Fibroblast of skin of right biceps (primary cell): ENCODE measurements at regions not wholly inside any gene's neighbourhood (a gene's known extent, or its start where the extent isn't known, plus 50 kb on each side); places are given as distances from the start of the nearest gene placed in this dataset.
A peak's percentile ranks its signal among the peaks of the same experiment; 100 is the strongest.

Experiments used
- DNase-seq: peaks from one replicate; pipeline ENCODE4 v3.0.0-alpha.2; 2013

GRCh38 chr7:1361016-1361755 is 98.1 kb downstream of the MICALL2 start:
- DNase-seq: no peak

GRCh38 chr7:1361756-1362125 is 97.5 kb downstream of the MICALL2 start:
- no peak for DNase-seq

- no peak for DNase-seq
Measured at GRCh38 chr7:1362301-1362700, 97.0 kb downstream of the MICALL2 start.

DNA sequence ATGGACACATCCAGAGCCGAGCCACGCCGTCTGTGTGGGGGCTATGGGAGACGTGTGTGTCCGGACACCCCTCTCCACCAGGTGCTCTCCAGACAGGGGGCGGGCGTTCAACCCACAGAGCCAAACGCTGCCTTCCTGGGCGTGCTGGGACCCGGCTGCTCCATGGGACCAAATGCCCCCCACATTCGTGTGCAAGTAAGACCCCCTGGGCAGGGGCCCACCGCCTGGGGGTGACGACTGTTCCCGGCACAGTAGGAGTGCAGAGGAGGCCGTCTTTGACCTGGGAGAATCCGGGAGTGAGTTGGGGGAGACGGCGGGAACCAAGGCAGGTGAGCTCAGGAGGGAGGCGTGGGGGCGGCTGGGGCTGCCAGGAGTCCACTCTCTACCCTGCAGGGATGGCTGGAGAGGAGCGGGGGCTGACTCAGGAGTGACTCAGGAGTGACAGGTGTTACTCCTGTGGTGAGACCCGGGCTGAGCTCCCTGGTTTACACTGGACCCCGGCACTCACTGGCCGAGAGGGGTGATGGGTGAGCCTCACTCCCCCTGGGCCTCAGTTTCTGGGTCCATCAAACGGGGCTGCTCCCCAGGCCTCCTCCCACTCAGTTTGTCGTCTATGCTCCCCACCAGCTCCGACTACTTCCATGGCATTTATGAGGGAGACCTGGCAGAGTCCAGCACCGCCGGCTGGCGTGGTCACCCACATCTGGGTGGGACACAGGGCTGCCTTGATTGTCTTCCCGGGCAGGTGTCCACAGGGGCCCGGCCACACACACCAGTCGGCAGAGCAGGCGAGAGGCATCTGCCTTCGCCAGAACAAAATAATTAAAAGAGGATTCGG is 95.0 kb downstream of the MICALL2 start:
- DNase-seq: no peak

DNA sequence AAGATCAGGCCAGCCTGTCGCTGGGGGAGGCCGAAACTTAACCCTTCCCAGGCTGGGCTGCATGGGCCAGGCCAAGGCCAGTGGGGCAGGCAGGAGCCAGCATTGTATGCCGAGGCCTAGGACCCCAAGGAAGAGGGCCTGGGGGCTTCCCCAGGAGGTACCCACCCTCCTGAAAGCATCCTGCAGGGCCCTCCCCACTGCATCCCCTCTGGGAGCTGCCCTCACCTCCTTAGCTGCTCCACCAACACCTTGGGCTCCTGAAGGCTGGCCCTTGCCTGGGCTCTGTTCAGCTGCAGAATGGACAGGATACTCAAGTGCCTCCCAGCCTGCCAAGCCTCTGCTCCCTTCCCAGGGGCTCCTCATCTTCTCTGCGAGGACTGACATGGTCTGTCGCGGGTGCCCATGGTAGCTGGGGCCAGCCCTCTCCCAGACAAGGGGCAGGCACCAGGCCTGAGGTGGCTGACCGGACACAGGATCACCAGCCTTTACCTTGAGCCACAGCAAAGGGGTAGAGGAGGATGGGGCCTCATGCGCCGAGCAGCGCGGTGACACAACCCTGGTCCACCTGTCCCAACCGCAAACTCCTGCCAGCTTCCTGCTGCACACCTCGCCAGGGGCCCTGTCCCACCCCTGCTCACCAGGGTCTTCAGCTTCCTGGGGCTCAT is 94.2 kb downstream of the MICALL2 start:
- no peak for DNase-seq

- no peak for DNase-seq
Measured at GRCh38 chr7:1365846-1366245, 93.4 kb downstream of the MICALL2 start.

GRCh38 chr7:1366801-1367405 is 92.4 kb downstream of the MICALL2 start:
- DNase-seq: no peak

GRCh38 chr7:1367501-1368183 is 91.6 kb downstream of the MICALL2 start:
- DNase-seq: no peak

- DNase-seq: no peak
Measured at GRCh38 chr7:1368184-1368681, 91.0 kb downstream of the MICALL2 start.

- DNase-seq: peak; percentile 11
Measured at GRCh38 chr7:1368682-1369571, 90.3 kb downstream of the MICALL2 start.

DNA sequence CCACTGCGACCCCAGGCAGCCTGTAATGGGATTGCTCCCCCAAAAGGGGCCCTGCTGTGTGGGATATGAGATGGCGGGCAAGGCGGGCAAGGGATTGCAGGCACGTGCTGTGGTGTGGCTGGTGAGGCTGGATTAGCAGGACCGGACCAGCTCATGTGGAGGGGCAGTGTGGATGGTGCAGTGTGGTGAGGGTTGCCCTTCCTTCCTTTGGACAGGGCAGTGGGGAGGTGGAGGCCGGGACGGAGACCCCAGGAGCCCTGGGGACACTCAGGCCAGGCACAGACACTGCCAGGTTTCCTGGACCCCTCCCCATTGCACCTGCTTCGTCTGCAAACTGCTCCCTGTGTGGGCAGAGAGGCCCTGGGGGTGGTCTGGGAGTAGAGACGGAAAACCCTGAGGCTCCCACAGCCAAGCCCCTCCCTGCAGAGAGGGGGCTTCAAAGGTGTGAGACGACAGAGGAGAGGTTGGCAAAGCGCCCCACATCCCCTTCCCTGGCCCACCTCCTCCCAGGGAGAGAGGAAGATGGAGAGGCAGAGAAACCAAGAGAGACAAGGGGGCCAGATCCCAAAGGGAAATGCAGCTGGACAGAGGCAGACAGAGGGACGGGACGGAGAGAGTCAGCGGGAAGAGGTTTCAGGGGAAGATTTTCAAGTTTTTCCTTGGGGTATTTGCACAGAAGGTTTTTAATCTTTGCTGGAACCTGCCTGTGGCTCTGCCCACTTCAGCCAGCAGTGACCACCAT is 89.2 kb downstream of the MICALL2 start:
- DNase-seq: no peak

DNA sequence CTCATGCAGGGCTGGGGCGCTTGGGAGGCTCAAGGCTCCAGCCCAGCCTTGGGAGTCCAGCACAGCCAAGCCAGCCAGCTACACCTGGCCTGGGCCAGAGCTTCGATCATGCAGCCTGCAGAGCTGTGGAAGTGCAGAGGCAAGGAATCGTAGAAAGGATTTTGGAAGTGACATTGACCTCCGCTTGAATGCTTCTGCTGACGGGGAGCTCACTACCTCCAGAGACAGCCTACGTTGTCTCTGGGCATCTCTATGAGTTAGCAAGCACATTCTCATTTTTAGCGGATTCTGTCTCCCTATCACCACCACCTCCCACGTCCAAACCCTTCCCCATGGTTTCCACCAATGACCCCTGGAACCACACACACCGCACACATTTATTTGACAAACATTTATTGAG is 88.5 kb downstream of the MICALL2 start:
- DNase-seq: no peak

DNA sequence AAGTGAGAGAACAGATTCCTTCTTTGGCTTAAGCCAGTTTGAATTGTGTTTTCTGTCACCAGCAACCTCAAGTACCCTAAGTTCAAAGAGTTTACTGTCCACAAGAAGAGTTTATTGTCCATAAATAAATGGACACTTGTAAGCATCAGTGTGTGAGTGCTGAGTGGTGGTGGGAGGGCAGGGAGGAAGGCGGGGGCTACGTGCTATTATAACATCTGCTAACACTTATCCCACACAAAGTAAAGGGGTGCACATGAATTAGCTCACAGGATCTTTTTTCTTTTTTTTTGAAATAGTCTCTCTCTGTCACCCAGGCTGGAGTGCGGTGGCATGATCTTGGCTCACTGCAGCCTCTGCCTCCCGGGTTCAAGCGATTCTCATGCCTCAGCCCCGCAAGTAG is 87.2 kb downstream of the MICALL2 start:
- DNase-seq: no peak

DNA sequence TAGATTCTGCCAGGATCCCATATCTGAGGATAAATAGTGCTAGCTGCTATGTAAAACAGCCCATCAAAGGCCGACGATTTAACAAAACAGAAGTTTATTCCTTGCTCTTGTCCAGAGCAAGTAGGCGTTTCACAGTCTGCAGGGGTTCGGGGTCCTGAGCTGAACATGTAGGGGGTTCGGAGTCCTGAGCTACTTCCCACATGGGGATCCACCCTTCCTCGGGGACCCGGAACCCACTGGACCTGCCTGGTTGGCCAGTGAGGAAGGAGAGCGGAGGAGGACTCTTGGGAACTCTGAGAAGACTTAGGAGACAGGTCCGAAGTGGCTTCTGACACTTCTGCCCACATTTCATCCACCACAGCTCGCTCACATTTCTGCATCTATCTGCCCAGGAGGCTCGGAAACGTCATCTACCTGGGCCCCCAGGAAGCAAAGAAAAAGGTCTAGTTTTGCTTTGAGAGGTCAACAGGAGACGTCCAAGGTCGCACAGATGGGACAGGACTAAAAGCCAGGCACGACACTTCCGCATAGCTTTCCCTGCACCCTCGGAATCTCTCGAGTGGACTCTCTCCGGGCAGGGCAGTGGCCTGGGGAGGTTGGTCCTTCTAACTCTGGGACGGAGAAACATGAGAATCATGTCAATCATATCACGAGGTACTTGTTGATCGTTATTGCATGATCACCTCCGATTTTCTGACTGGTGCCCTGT is 86.4 kb downstream of the MICALL2 start:
- DNase-seq: no peak

DNA sequence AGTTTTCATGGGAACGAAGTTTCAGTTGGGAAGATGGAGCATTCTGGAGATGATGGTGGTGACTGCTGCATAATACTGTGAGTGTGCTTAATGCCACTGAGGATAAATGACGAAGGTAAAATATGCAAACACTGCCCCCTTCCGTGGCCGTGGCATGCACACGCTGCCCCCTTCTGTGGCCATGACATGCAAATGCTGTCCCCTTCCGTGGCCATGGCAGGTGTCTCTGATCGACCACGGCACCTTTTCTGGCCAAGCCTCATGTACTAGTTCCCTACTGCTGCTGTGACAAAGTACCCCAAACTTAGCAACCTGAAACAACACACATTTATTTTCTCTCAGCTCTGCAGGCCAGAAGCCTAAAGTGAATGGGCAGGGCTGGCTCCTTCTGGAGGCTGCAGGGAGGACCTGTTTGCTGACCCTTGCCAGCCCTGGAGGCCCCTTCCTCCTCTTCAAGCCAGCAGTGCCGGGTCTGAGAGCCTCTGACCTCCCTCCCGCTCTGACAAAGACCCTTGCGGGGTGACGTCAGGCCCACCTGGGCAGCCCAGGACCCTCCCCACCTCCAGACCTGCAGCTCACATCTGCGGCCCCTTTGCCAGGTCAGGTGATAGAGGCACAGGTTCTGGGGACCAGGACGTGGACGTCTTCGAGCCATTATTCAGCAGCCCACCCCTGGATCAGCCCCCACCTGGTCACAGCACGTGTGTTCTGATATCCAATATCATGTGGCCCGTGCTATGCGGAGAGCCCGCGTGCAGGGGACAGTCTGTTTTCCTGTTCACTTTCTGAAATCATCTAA is 82.0 kb downstream of the MICALL2 start:
- no peak for DNase-seq

DNA sequence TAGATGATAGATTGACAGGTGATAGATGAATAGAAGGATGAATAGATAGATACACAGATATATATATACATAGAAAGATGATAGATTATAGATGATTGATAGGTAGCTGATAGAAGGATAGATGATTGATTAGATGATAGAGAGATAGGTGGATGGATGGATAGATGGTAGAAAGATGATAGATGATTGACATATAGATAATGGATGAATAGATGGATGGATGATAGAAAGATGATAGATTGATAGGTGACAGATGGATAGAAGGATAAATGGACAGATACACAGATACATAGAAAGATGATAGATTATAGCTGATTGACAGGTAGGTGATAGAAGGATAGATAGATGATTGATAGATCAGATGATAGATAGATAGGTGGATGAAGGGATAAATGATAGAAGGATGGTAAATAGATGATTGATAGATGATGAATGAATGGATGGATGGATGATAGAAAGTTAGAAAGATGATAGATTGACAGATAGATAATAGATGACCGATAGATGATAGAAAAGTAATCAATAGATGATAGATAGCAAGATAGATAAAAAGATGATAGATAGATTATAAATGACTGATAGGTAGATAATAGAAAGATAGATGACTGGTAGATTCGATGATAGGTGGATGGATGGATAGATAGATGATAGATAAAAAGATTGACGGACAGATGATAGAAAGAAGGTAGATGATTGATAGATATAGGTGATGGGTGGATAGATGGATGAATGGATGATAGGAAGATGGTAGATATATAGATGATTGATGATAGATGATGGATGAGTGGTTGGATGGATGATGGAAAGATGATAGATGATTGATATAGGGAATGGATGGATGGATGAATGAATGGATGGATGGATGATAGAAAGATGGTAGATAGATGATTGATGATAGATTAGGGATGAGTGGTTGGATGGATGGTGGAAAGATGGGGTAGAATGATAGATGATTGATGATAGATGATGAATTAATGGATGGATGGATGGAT is 80.4 kb downstream of the MICALL2 start:
- DNase-seq: no peak

- DNase-seq: no peak
Measured at GRCh38 chr7:1380231-1380815, 78.9 kb downstream of the MICALL2 start.
